Dendritic cell treated with granulocyte-macrophage colony-stimulating factor and Interleukin-4, amounts not matched to agents 40 ng/mL and 50 ng/mL, for 4 days (primary cell): ENCODE measurements at regions not wholly inside any gene's neighbourhood (a gene's known extent, or its start where the extent isn't known, plus 50 kb on each side); places are given as distances from the start of the nearest gene placed in this dataset.

Experiments used
- H3K27ac Mint-ChIP-seq: one replicate; pipeline ENCODE4 v1.8.0; 2022; ENCODE audit warnings: mild to moderate bottlenecking, mixed read lengths
- H3K27me3 Mint-ChIP-seq: one replicate; pipeline ENCODE4 v1.8.0; 2022; ENCODE audit warnings: mild to moderate bottlenecking, mixed read lengths
- H3K36me3 Mint-ChIP-seq: one replicate; pipeline ENCODE4 v1.8.0; 2022; ENCODE audit warnings: low read depth, mixed read lengths
- H3K4me1 Mint-ChIP-seq: one replicate; pipeline ENCODE4 v1.8.0; 2022; ENCODE audit warnings: low read depth, mixed read lengths
- H3K4me3 Mint-ChIP-seq: one replicate; pipeline ENCODE4 v1.8.0; 2022; ENCODE audit warnings: mild to moderate bottlenecking, moderate library complexity, mixed read lengths
- H3K9me3 Mint-ChIP-seq: one replicate; pipeline ENCODE4 v1.8.0; 2022; ENCODE audit warnings: mixed read lengths
- intact Hi-C: fragments of 100-400 bp; cut with micrococcal nuclease; formaldehyde crosslinking; loops from one replicate; pipeline ENCODE4 v1.15.0; 2022

GRCh38 chr10:105727131-105727530 is 1086.0 kb downstream of the SORCS3 start:
- Mint-ChIP-seq H3K9me3 (no peaks in the 10 kb centered on the region), H3K4me3 (no peak overlapping the region), H3K27ac (no peak overlapping the region), H3K27me3 (no peaks in the 10 kb centered on the region), H3K4me1 (no peaks in the 10 kb centered on the region), H3K36me3 (no peaks in the 10 kb centered on the region)
- intact Hi-C loops = no loop called here

- H3K36me3 Mint-ChIP-seq = no peaks in the 10 kb centered on the region
- intact Hi-C loops = no loop called here
These were observed 1085.1 kb downstream of the SORCS3 start for GRCh38 chr10:105726149-105726548.

GRCh38 chr10:105725007-105725406 is 1083.9 kb downstream of the SORCS3 start:
- Mint-ChIP-seq H3K36me3 (no peaks in the 10 kb centered on the region), H3K4me3 (no peak overlapping the region), H3K4me1 (no peaks in the 10 kb centered on the region), H3K27ac (no peak overlapping the region), H3K27me3 (no peaks in the 10 kb centered on the region), H3K9me3 (no peaks in the 10 kb centered on the region)
- intact Hi-C loops = no loop called here

More at GRCh38 chr10:105726149-105726548, 1085.1 kb downstream of the SORCS3 start:
- H3K4me3 Mint-ChIP-seq = no peak overlapping the region
- no peaks in the 10 kb centered on the region for H3K27me3 Mint-ChIP-seq
- no peaks in the 10 kb centered on the region for H3K4me1 Mint-ChIP-seq
- no peak overlapping the region for H3K27ac Mint-ChIP-seq
- no peaks in the 10 kb centered on the region for H3K9me3 Mint-ChIP-seq

GRCh38 chr10:105718207-105718995 is 1077.3 kb downstream of the SORCS3 start:
- Mint-ChIP-seq H3K36me3 (no peaks in the 10 kb centered on the region), H3K27ac (no peak overlapping the region), H3K27me3 (no peaks in the 10 kb centered on the region), H3K4me3 (no peak overlapping the region), H3K4me1 (no peaks in the 10 kb centered on the region), H3K9me3 (peaks cover 32% of the 10 kb centered on the region)
- intact Hi-C loops = no loop called here

- Mint-ChIP-seq H3K27me3 (no peaks in the 10 kb centered on the region), H3K36me3 (no peaks in the 10 kb centered on the region), H3K27ac (no peak overlapping the region), H3K4me3 (no peak overlapping the region), H3K9me3 (peaks cover 56% of the 10 kb centered on the region), H3K4me1 (no peaks in the 10 kb centered on the region)
- intact Hi-C loops = no loop called here
These were observed 1073.6 kb downstream of the SORCS3 start for GRCh38 chr10:105714728-105715127.

- Mint-ChIP-seq H3K9me3 (peaks cover 20% of the 10 kb centered on the region), H3K27me3 (no peaks in the 10 kb centered on the region), H3K27ac (no peak overlapping the region), H3K36me3 (no peaks in the 10 kb centered on the region), H3K4me3 (no peak overlapping the region), H3K4me1 (no peaks in the 10 kb centered on the region)
- intact Hi-C loops = no loop called here
These were observed 1066.5 kb downstream of the SORCS3 start for GRCh38 chr10:105707603-105708002.

GRCh38 chr10:105706281-105707026 is 1065.4 kb downstream of the SORCS3 start:
- no peaks in the 10 kb centered on the region for H3K4me1 Mint-ChIP-seq
- intact Hi-C loops = no loop called here
- peaks cover 11% of the 10 kb centered on the region for H3K9me3 Mint-ChIP-seq
- H3K4me3 Mint-ChIP-seq = no peak overlapping the region
- no peaks in the 10 kb centered on the region for H3K36me3 Mint-ChIP-seq
- no peaks in the 10 kb centered on the region for H3K27me3 Mint-ChIP-seq
- no peak overlapping the region for H3K27ac Mint-ChIP-seq

- no peaks in the 10 kb centered on the region for H3K36me3 Mint-ChIP-seq
- no peaks in the 10 kb centered on the region for H3K9me3 Mint-ChIP-seq
- no peaks in the 10 kb centered on the region for H3K4me1 Mint-ChIP-seq
- H3K27ac Mint-ChIP-seq = no peak overlapping the region
- intact Hi-C loops = no loop called here
- H3K4me3 Mint-ChIP-seq = no peak overlapping the region
- no peaks in the 10 kb centered on the region for H3K27me3 Mint-ChIP-seq
These were observed 1061.1 kb downstream of the SORCS3 start for GRCh38 chr10:105702211-105702610.

GRCh38 chr10:105700218-105700617 is 1059.1 kb downstream of the SORCS3 start:
- H3K4me1 Mint-ChIP-seq = no peaks in the 10 kb centered on the region
- intact Hi-C loops = no loop called here
- H3K36me3 Mint-ChIP-seq = no peaks in the 10 kb centered on the region
- no peak overlapping the region for H3K27ac Mint-ChIP-seq
- H3K4me3 Mint-ChIP-seq = no peak overlapping the region
- no peaks in the 10 kb centered on the region for H3K9me3 Mint-ChIP-seq
- H3K27me3 Mint-ChIP-seq = no peaks in the 10 kb centered on the region

- no peaks in the 10 kb centered on the region for H3K9me3 Mint-ChIP-seq
- no peaks in the 10 kb centered on the region for H3K27me3 Mint-ChIP-seq
- no peaks in the 10 kb centered on the region for H3K36me3 Mint-ChIP-seq
- H3K4me3 Mint-ChIP-seq = no peak overlapping the region
- intact Hi-C loops = no loop called here
- no peak overlapping the region for H3K27ac Mint-ChIP-seq
- no peaks in the 10 kb centered on the region for H3K4me1 Mint-ChIP-seq
These were observed 1058.4 kb downstream of the SORCS3 start for GRCh38 chr10:105699504-105699903.

- H3K27ac Mint-ChIP-seq = no peak overlapping the region
- no peak overlapping the region for H3K4me3 Mint-ChIP-seq
- no peaks in the 10 kb centered on the region for H3K36me3 Mint-ChIP-seq
- H3K9me3 Mint-ChIP-seq = no peaks in the 10 kb centered on the region
- H3K27me3 Mint-ChIP-seq = no peaks in the 10 kb centered on the region
- intact Hi-C loops = no loop called here
- no peaks in the 10 kb centered on the region for H3K4me1 Mint-ChIP-seq
These were observed 1057.5 kb downstream of the SORCS3 start for GRCh38 chr10:105698592-105698991.

- Mint-ChIP-seq H3K27ac (no peak overlapping the region), H3K27me3 (no peaks in the 10 kb centered on the region), H3K4me3 (no peak overlapping the region), H3K4me1 (no peaks in the 10 kb centered on the region), H3K36me3 (no peaks in the 10 kb centered on the region), H3K9me3 (no peaks in the 10 kb centered on the region)
- intact Hi-C loops = no loop called here
These were observed 1056.2 kb downstream of the SORCS3 start for GRCh38 chr10:105697290-105697780.

GRCh38 chr10:105691811-105692210 is 1050.7 kb downstream of the SORCS3 start:
- H3K27me3 Mint-ChIP-seq = no peaks in the 10 kb centered on the region
- intact Hi-C loops = no loop called here
- no peak overlapping the region for H3K27ac Mint-ChIP-seq
- no peaks in the 10 kb centered on the region for H3K4me1 Mint-ChIP-seq
- peaks cover under 1% of the 10 kb centered on the region for H3K9me3 Mint-ChIP-seq
- H3K4me3 Mint-ChIP-seq = no peak overlapping the region
- H3K36me3 Mint-ChIP-seq = no peaks in the 10 kb centered on the region

GRCh38 chr10:105682911-105683310 is 1041.8 kb downstream of the SORCS3 start:
- no peak overlapping the region for H3K27ac Mint-ChIP-seq
- peaks cover 70% of the 10 kb centered on the region for H3K9me3 Mint-ChIP-seq
- intact Hi-C loops = no loop called here
- no peaks in the 10 kb centered on the region for H3K27me3 Mint-ChIP-seq
- no peaks in the 10 kb centered on the region for H3K36me3 Mint-ChIP-seq
- H3K4me3 Mint-ChIP-seq = no peak overlapping the region
- H3K4me1 Mint-ChIP-seq = no peaks in the 10 kb centered on the region
